Retinal pigment epithelial cell (primary cell): ENCODE measurements at regions not wholly inside any gene's neighbourhood (a gene's known extent, or its start where the extent isn't known, plus 50 kb on each side); places are given as distances from the start of the nearest gene placed in this dataset.

ENCODE experiments used
- DNase-seq: peaks from one replicate; pipeline ENCODE4 v3.0.0-alpha.2; 2010; ENCODE audit warnings: low read depth
- H3K4me3 ChIP-seq: 2 replicates; pipeline ENCODE4 v1.5.1; 2011; ENCODE audit warnings: mild to moderate bottlenecking, low read length, control low read depth, moderate library complexity
- CTCF ChIP-seq: conservative IDR thresholded peaks from 2 replicates; pipeline ENCODE4 v1.5.1; 2011; ENCODE audit warnings: low read depth, low read length, control low read depth, inconsistent platforms

GRCh38 chr13:109924376-109924775 is 138.0 kb upstream of the IRS2 start:
- no peak for TF ChIP-seq CTCF
- DNase-seq = no peak
- H3K4me3 ChIP-seq = no peak overlapping the region

GRCh38 chr13:109922518-109922917 is 136.1 kb upstream of the IRS2 start:
- TF ChIP-seq CTCF = no peak
- DNase-seq = no peak

GRCh38 chr13:109919715-109920375 is 133.5 kb upstream of the IRS2 start:
- TF ChIP-seq CTCF = no peak
- no peak overlapping the region for H3K4me3 ChIP-seq
- peak; percentile 28 for DNase-seq

More at GRCh38 chr13:109922518-109922917, 136.1 kb upstream of the IRS2 start:
- no peak overlapping the region for H3K4me3 ChIP-seq

GRCh38 chr13:109918179-109918711 is 131.9 kb upstream of the IRS2 start:
- peak; percentile 8 for TF ChIP-seq CTCF
- no peak overlapping the region for H3K4me3 ChIP-seq
- DNase-seq = peak; percentile 42

- TF ChIP-seq CTCF = no peak
- H3K4me3 ChIP-seq = no peak overlapping the region
- DNase-seq = no peak
Observed at GRCh38 chr13:109917422-109917821, 131.0 kb upstream of the IRS2 start.

- no peak for DNase-seq
- TF ChIP-seq CTCF = no peak
- H3K4me3 ChIP-seq = no peak overlapping the region
Observed at GRCh38 chr13:109913936-109914510, 127.6 kb upstream of the IRS2 start.

GRCh38 chr13:109913186-109913585 is 126.8 kb upstream of the IRS2 start:
- DNase-seq = no peak
- H3K4me3 ChIP-seq = no peak overlapping the region
- TF ChIP-seq CTCF = no peak
